Ishikawa (cell line): ENCODE measurements at regions not wholly inside any gene's neighbourhood (a gene's known extent, or its start where the extent isn't known, plus 50 kb on each side); places are given as distances from the start of the nearest gene placed in this dataset.

Experiments
- CEBPB ChIP-seq: IDR thresholded peaks from 2 replicates; pipeline ENCODE4 v1.6.1; 2012
- CREB1 ChIP-seq: IDR thresholded peaks from 2 replicates; pipeline ENCODE4 v1.6.1; 2012; ENCODE audit warnings: low read depth
- EGR1 ChIP-seq: IDR thresholded peaks from 2 replicates; pipeline ENCODE4 v1.6.1; 2012
- EP300 ChIP-seq: IDR thresholded peaks from 2 replicates; pipeline ENCODE4 v1.6.1; 2012; ENCODE audit warnings: borderline replicate concordance
- FOXM1 ChIP-seq: IDR thresholded peaks from 2 replicates; pipeline ENCODE4 v1.6.1; 2012; ENCODE audit warnings: low read depth, borderline replicate concordance
- MAX ChIP-seq: IDR thresholded peaks from 2 replicates; pipeline ENCODE4 v1.6.1; 2012
- NFIC ChIP-seq: IDR thresholded peaks from 2 replicates; pipeline ENCODE4 v1.6.1; 2012
- RAD21 ChIP-seq: IDR thresholded peaks from 2 replicates; pipeline ENCODE4 v1.6.1; 2012; ENCODE audit warnings: low read depth
- REST ChIP-seq: IDR thresholded peaks from 2 replicates; pipeline ENCODE4 v1.6.1; 2012; ENCODE audit warnings: low read depth, mild to moderate bottlenecking
- TAF1 ChIP-seq: IDR thresholded peaks from 2 replicates; pipeline ENCODE4 v1.6.1; 2012; ENCODE audit warnings: low read depth, mild to moderate bottlenecking
- TCF12 ChIP-seq: IDR thresholded peaks from 2 replicates; pipeline ENCODE4 v1.6.1; 2012; ENCODE audit warnings: low read depth
- TEAD4 ChIP-seq: IDR thresholded peaks from 2 replicates; pipeline ENCODE4 v1.6.1; 2012
- USF1 ChIP-seq: IDR thresholded peaks from 2 replicates; pipeline ENCODE4 v1.6.1; 2012
- YY1 ChIP-seq: IDR thresholded peaks from 2 replicates; pipeline ENCODE4 v1.6.1; 2012; ENCODE audit warnings: low read depth
- ZBTB7A ChIP-seq: IDR thresholded peaks from 2 replicates; pipeline ENCODE4 v1.6.1; 2012; ENCODE audit warnings: low read depth

GRCh38 chr4:36492590-36492989 is 211.2 kb downstream of the DTHD1 start:
- TF ChIP-seq ZBTB7A (no peak), REST (no peak), RAD21 (no peak), EP300 (no peak), TEAD4 (no peak), CEBPB (no peak), CREB1 (no peak), YY1 (no peak), MAX (no peak), TAF1 (no peak), USF1 (no peak), NFIC (no peak), TCF12 (no peak), EGR1 (no peak)

GRCh38 chr4:36493251-36493650 is 211.8 kb downstream of the DTHD1 start:
- TF ChIP-seq MAX (no peak), FOXM1 (no peak), EGR1 (no peak), TAF1 (no peak), ZBTB7A (no peak), EP300 (no peak), USF1 (no peak), CEBPB (no peak)

GRCh38 chr4:36494016-36494415 is 212.6 kb downstream of the DTHD1 start:
- TF ChIP-seq MAX (no peak), TEAD4 (no peak), TAF1 (no peak), YY1 (no peak), CREB1 (no peak), TCF12 (no peak), ZBTB7A (no peak), REST (no peak), FOXM1 (no peak)

- TF ChIP-seq CREB1 (no peak), NFIC (no peak), USF1 (no peak), FOXM1 (no peak), TAF1 (no peak), RAD21 (no peak), TCF12 (no peak), YY1 (no peak), REST (no peak)
Measured at GRCh38 chr4:36494747-36495146, 213.3 kb downstream of the DTHD1 start.

GRCh38 chr4:36502350-36502749 is 220.9 kb downstream of the DTHD1 start:
- no peak for TF ChIP-seq EGR1
- TF ChIP-seq TEAD4, result no peak
